ENCODE measurements at regions not wholly inside any gene's neighbourhood (a gene's known extent, or its start where the extent isn't known, plus 50 kb on each side); places are given as distances from the start of the nearest gene placed in this dataset.
A peak's percentile ranks its signal among the peaks of the same experiment; 100 is the strongest.

GRCh38 chr1:185487026-185487425 lies 170.0 kb upstream of the IVNS1ABP start:
- H3K36me3 ChIP-seq (replicated peaks), result no peaks in the 10 kb centered on the region
- H3K4me3 ChIP-seq (ENCODE audit: low read depth, low read length), result no peak overlapping the region
- in situ Hi-C loops (cut with HindIII; ENCODE audit: low pct_ligation_motif_present, low sequenced_read_pairs), result no loop called here

GRCh38 chr1:185486346-185486745 lies 169.3 kb upstream of the IVNS1ABP start:
- H3K27me3 ChIP-seq (replicated peaks), result no peaks in the 10 kb centered on the region
- no peak overlapping the region for H3K4me3 ChIP-seq (ENCODE audit: low read depth, low read length)
- DNase-seq, result no peak
- no peaks in the 10 kb centered on the region for H3K36me3 ChIP-seq (replicated peaks)
- in situ Hi-C loops (cut with HindIII; ENCODE audit: low pct_ligation_motif_present, low sequenced_read_pairs), result no loop called here
- TF ChIP-seq, protein P1, sequence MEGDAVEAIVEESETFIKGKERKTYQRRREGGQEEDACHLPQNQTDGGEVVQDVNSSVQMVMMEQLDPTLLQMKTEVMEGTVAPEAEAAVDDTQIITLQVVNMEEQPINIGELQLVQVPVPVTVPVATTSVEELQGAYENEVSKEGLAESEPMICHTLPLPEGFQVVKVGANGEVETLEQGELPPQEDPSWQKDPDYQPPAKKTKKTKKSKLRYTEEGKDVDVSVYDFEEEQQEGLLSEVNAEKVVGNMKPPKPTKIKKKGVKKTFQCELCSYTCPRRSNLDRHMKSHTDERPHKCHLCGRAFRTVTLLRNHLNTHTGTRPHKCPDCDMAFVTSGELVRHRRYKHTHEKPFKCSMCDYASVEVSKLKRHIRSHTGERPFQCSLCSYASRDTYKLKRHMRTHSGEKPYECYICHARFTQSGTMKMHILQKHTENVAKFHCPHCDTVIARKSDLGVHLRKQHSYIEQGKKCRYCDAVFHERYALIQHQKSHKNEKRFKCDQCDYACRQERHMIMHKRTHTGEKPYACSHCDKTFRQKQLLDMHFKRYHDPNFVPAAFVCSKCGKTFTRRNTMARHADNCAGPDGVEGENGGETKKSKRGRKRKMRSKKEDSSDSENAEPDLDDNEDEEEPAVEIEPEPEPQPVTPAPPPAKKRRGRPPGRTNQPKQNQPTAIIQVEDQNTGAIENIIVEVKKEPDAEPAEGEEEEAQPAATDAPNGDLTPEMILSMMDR (IDR thresholded peaks at IDR 0.05; ENCODE audit: low read depth, low read length, missing control alignments), result no peak
- no peak overlapping the region for H3K27ac ChIP-seq

More at GRCh38 chr1:185487026-185487425, 170.0 kb upstream of the IVNS1ABP start:
- Histone ChIP-seq H3K27ac (no peak overlapping the region), H3K27me3 (replicated peaks) (no peaks in the 10 kb centered on the region)
- DNase-seq, result no peak
- TF ChIP-seq, protein P1 (IDR thresholded peaks at IDR 0.05; ENCODE audit: low read depth, low read length, missing control alignments), result no peak

GRCh38 chr1:185483664-185484450 lies 166.8 kb upstream of the IVNS1ABP start:
- no peaks in the 10 kb centered on the region for H3K36me3 ChIP-seq (replicated peaks)
- H3K4me3 ChIP-seq (ENCODE audit: low read depth, low read length), result no peak overlapping the region
- peak overlapping the region; percentile 32 for H3K27ac ChIP-seq
- TF ChIP-seq, protein P1 (IDR thresholded peaks at IDR 0.05; ENCODE audit: low read depth, low read length, missing control alignments), result no peak
- in situ Hi-C loops (cut with HindIII; ENCODE audit: low pct_ligation_motif_present, low sequenced_read_pairs), result no loop called here
- DNase-seq, result peak; percentile 83
- no peaks in the 10 kb centered on the region for H3K27me3 ChIP-seq (replicated peaks)

- Histone ChIP-seq H3K27ac (no peak overlapping the region), H3K4me3 (ENCODE audit: low read depth, low read length) (no peak overlapping the region), H3K27me3 (replicated peaks) (no peaks in the 10 kb centered on the region), H3K36me3 (replicated peaks) (no peaks in the 10 kb centered on the region)
- no peak for DNase-seq
- in situ Hi-C loops (cut with HindIII; ENCODE audit: low pct_ligation_motif_present, low sequenced_read_pairs), result no loop called here
- TF ChIP-seq, protein P1 (IDR thresholded peaks at IDR 0.05; ENCODE audit: low read depth, low read length, missing control alignments), result no peak
Observed at GRCh38 chr1:185483217-185483616, 166.2 kb upstream of the IVNS1ABP start.

DNA sequence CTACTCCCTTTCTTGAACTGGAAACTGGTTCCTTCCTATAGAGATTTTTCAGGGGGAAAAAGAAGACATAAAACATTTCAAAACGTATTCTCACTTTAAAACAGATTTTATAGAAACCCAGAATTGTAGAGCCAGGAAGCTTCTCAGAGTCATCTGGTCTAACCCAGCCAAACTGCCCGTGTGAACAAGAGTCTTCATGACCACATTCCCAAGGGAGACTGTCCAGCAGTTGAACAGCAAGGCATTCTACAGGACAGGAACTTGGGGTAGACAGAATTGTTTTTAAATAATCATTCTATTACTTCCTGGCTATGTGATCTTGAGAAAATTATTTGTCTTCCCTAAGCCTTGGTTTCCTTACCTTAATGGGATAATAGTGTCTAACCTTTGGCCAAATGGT lies 163.5 kb upstream of the IVNS1ABP start:
- no peak overlapping the region for H3K4me3 ChIP-seq (ENCODE audit: low read depth, low read length)
- in situ Hi-C loops (cut with HindIII; ENCODE audit: low pct_ligation_motif_present, low sequenced_read_pairs), result no loop called here
- TF ChIP-seq, protein P1 (IDR thresholded peaks at IDR 0.05; ENCODE audit: low read depth, low read length, missing control alignments), result no peak
- no peak overlapping the region for H3K27ac ChIP-seq
- H3K36me3 ChIP-seq (replicated peaks), result no peaks in the 10 kb centered on the region
- H3K27me3 ChIP-seq (replicated peaks), result no peaks in the 10 kb centered on the region
- DNase-seq, result peak; percentile 12

DNA sequence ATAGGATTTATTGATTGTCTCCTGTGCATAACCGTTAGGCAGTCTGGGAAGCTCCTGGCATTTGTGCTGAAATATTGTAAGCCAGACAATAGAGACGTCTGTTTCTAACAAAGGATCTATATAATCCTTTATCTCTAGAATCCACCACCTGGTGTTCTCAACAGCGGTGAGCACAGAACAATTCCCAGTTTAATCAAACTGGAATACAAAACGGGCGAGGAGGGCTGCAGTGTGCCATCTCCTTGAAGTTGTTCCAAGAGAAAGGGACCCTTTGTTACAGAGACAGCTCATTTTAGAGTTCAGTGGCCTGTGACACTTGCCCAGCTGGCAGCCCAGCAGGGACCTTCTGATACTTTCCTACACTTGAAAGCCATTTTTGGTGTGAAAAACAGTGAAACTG lies 162.8 kb upstream of the IVNS1ABP start:
- in situ Hi-C loops (cut with HindIII; ENCODE audit: low pct_ligation_motif_present, low sequenced_read_pairs), result no loop called here
- DNase-seq, result no peak
- Histone ChIP-seq H3K27me3 (replicated peaks) (no peaks in the 10 kb centered on the region), H3K4me3 (ENCODE audit: low read depth, low read length) (no peak overlapping the region), H3K27ac (no peak overlapping the region), H3K36me3 (replicated peaks) (no peaks in the 10 kb centered on the region)
- TF ChIP-seq, protein P1 (IDR thresholded peaks at IDR 0.05; ENCODE audit: low read depth, low read length, missing control alignments), result no peak
